Activated CD4-positive, alpha-beta T cell treated with anti-CD3 and anti-CD28 coated beads, Interleukin-2, amount 50 U/mL, for 24 hours (primary cell): ENCODE measurements at regions not wholly inside any gene's neighbourhood (a gene's known extent, or its start where the extent isn't known, plus 50 kb on each side); places are given as distances from the start of the nearest gene placed in this dataset.

ENCODE experiments used
- DNase-seq, 2 donors: peaks; one replicate each; pipeline ENCODE4 v3.0.0-alpha.2; 2020; ENCODE audit warnings: low read depth in 1 of 2, low spot score in 1 of 2

DNA sequence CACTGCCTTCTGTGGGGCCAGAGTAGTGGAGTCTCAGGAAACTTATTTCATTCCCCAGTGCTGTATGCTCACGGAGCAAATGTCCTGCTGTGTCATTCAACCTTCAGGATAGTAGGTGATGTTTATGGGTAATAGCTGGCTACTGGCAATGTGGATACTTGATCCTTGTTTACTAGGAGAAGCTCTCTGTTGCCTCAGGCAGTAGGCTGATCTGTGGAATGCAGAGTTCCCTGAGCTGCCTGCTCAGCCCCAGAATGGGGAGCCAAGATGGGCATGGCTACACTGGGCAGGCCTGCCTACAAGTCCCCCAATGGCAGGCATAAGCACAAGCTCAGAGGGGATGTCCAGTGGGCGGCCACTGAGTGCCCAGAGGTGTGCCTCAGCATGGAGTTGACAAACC, 323.1 kb upstream of the KCNN2 start:
- no peak for DNase-seq

DNA sequence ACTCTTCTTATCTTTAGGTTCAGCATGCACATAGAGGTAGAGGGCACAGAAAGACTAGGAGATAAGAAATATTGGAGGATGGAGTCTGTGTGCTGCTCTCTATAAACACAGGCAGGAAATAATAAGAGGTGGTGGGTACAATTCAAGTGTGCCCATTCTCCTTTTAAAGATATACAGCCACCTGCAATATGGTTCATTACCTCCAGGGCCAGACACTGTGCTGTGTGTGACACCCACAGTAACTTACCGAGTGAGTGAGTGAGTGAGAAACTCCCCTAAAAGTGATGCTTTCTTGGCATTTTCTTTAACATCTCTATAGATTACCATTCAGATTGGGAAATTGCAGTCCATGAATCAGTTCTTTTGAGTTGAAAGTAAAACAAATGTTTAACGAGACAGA, 311.8 kb upstream of the KCNN2 start:
- DNase-seq: no peak

DNA sequence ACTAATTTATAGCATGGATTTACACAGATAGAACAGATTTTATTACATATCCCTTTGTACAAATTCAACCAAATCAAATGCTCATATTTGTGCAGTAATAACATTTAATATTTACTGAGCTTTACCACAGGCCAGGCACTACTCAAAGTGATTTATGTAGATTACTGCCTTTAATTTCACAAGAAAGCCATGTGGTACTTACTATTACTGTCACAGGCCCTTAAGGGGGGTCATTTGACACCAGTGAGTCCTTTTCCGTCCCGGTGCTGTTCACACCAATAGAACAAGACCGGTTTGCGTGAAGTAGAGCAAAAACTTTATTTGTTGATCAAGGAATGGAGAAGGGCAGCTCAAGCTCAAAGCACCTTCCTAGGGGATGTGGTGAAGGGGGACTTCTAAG, 308.5 kb upstream of the KCNN2 start:
- no peak for DNase-seq

DNA sequence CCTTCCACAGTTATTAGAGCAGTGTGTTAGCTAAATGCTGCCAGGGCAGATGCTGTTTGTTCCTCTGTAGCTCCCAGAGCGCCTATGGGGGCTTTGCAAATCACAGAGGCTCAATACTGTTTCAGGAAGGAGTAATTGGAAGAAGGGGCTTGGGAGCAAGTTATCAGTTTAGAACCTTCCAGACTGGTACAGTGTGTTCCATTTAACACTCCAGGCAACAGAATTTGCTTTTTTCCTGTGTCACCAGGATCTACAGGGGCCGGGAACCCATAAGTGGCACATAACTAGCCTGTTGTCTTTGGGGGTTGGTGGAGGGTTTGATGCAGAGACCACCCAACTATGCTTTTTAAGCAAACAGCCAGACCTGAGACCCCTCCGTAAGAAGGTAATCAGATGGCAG, 307.3 kb upstream of the KCNN2 start:
- DNase-seq: no peak

DNA sequence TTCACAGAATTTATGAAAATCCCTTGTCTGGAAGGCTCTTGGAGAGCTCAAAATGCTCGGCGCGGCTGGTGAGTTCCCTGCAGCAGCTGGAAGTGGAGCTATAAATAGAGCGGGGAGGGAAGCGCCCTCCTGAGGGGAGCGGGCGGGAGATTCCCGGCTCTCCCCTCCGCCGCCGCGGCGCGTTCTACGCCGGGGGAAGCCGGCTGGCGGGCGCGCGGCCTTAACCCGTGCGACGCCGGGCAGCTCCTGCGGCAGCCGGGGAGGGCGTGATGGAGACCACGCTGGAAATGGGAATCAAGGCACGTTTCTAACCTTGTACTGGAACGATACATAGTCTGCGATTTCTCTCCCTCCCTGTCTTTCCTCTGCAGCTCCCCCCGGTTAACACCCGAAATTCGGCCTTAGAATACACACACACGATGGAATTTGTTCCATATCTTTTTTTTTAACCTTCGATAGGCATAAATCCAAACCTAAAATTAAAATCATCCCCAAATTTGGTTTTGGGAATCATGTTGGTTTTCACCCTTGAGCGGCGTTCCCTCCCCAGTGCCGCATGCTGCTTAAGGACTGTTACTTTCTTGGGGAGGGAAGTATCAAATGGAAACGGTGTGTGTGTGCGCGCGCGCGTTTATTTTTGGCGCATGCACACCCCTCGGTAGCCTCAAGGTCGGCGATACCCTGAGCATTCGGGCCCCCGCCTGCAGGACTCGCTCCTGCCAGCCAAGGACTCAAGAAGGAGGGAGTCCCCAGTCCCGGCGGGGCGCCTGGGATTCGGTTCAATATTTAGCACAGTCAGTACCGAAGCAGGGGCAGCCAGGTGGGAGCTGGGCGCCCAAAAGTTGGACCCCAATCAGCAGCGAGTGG, 306.3 kb upstream of the KCNN2 start:
- no peak for DNase-seq

DNA sequence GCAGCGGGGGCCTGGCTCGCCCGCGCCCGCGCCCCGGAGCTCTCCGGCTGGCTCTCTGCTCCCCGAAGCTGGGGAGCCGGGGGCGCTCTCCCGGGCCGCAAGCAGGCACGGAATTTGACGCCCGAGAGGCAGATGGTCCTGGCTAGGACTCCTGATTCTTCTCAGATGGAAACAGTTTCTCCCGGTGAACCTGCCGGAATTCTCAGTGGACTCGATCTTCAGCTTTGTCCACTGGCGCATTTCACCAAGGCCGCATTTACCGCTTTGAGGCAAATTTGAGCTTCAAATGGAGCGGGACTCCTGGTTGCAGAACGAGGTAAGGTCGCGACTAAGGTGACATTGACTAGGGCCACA, 305.7 kb upstream of the KCNN2 start:
- no peak for DNase-seq

DNA sequence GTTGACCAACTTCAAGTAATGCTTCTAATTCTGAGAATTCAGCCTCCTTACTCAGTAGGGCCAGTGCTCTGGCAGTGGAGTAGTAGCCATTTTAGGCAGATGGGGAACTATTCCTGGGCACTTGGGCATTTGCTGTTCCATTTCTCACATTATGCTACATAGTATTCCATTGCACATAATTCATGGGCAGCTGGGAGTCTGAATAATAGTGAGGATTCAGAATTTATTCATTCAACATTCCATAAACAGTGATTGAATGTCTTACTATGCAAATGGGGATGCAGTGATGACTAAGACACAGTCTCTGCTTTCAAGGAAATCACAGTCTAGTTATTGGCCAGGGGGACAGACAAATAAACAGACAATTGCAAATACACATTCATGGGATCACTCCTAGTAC, 301.0 kb upstream of the KCNN2 start:
- DNase-seq: no peak

DNA sequence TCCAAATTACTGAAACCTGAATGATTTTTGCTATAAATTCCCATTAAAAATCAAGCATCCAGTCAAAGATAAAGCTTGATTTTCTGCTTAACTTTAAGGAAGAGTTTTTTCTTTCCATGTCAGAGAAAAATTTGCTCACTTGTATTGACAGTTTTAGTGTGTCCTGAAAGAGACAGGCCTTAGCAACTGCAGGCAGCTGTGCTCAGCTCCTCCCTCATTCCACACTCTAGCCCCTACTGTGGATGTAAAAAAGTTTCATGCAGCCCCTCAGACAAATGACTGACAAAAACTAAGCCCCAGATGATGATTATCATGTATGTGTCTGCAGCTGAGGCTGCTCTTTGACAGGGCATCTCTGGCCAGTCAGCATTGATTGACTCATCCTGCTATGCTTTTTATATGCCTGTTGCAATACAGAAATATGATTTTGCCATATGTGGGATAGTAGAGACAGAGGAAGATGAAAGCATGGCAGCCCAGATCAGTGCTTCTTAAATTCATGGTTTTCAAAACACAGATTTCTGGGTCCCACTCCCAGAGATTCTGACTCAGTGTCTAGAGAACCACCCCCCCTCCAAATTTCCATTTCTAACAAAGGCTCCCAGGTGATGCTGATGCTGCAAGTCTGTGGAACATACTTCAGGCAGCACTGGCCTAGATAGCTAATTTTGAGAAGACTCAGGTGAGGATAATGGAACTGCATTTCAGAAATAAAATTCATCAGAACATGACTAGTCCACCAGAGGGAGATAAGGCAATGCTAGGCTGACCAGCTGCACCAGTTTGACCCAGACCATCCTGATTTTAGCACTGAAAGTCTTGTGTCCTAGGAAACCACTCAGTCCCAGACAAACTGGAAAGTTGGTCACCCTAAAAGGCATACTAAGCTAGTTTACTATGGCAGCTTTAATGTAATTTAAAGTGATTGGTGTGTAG, 298.7 kb upstream of the KCNN2 start:
- no peak for DNase-seq

DNA sequence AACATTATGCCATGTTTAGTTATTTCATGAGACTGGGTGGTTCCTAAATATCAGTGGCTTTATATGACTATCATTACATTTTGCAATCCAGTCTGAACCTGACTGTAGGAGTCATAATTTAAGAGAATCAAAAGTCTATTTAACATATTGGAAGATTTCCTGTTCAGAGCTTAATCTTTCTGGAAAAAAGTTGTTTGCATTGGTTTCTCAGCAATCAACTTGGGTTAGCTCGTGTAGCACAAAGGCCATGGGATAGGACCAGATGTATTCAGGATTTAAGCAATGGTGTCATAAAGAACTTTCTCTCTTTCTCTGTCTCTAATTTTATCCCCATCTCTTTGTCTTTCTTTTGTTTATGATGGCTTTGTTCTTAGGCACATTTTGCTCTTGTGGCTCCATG, 296.0 kb upstream of the KCNN2 start:
- no peak for DNase-seq

DNA sequence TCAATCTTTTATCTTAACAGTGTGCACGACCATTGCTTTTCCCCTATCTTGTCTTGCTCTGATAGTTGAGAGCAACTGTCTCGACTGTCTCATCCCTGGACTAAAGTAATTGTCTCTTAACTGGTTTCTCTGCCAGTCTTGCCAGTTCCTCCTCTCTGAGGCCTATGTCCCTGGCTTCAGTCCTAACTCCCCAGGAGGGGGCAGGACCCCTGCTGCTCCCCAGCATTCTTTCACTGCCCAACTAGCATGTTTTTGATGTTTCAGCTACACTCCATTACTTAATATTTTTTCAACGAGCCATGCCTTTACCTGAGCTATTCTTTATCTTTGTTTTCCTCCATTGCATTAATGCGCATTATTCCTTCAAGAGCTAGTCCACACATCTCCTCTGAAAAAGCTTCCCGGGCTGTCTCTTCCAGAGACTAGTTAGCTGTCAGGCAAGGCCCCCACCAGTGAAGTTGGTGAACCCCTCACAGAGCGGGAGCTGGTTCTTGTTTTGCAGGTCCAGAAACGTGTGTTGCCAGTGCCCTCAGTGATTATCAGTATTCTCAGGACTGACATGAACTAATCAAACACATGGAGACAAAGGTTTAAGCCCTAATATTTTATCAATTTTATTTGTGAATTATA, 291.7 kb upstream of the KCNN2 start:
- no peak for DNase-seq

DNA sequence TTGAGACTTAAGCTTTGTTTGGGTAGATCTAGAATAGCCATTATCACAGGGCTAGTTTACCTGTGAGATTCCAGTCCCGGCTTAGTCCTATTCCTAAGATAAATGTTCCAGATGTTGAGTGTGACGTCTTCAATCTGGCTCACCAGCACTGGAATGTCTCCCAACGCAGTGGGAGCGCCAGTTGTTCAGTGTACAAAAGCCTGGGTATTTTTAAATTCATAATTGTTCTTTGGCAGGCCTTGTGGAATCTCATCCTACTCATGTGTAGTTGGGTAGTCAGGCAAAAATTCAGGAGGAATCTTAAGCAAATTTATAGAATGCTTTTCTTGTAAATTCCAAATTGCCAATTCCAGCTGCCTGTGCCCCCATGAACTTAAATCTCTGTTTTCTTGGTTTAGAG, 272.6 kb upstream of the KCNN2 start:
- no peak for DNase-seq

DNA sequence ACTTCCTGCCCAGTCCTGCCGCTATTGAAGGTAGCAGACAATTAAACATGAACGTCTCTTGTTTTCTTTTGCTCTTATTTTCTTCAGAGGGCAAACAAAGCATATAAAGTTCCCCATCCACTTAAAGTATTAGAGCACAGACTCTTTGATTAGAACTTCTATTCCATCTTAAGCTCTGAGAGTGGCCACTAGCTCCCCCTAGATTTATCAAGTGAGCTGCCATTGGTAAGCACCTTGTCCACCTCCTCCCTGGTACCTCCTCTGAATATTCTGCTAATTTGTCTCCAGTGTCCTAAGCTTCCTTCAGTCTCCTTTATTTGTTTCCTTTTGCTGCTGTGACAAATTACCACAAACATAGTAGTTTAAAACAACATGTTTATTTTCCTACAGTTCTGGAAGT, 264.3 kb upstream of the KCNN2 start:
- DNase-seq: no peak

DNA sequence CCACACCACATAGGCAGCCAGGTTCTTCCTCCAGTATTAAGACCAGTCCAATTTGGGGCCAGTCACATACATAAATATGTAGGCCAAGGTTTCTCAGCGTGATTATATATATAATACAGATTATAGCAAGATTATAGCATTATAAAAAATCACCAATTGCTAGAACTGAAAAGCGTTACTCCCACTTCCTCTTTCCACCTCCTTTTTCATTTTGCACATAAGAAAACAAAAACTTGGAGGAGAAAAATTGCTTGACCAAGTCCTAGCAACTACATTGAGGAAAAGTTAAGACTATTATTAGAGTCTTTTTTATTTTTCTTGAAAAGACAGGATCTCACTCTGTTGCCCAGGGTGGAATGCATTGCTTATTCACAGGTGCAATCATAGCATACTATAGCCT, 262.7 kb upstream of the KCNN2 start:
- DNase-seq: no peak

DNA sequence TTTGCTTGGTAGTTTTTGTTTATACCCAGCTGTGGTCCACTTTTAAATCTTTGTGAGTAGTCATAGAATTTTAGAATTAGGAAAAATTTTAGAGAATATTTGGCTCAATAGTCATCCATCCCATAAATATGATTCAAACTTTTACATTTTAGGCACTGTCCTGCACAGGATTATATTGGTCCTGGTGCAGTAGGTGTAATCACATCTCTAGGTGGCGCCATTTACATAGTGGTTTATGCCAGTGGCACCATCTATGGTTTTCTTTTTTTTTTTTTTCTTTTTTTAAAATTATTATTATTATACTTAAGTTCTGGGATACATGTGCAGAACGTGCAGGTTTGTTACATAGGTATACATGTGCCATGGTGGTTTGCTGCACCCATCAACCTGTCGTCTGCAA, 260.7 kb upstream of the KCNN2 start:
- DNase-seq: no peak

DNA sequence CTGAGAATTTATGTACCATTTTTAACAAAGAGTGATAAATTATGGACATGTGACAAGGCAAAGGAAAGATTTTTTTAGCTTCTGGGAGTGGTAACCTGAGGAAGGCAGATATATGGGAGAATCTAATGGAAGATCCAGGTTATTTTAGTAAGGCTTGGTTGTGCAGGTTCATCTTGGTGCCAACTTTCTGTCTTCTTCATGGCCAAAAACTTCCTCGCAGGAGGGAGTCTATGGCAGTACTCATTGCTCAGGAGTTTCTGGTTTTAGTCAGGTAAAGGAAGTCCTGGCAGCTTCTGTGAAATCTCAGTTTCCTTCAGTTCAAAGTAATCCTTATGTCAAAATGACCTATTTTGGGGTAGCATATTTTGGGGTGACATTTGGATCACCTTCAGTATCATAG, 248.3 kb upstream of the KCNN2 start:
- no peak for DNase-seq

DNA sequence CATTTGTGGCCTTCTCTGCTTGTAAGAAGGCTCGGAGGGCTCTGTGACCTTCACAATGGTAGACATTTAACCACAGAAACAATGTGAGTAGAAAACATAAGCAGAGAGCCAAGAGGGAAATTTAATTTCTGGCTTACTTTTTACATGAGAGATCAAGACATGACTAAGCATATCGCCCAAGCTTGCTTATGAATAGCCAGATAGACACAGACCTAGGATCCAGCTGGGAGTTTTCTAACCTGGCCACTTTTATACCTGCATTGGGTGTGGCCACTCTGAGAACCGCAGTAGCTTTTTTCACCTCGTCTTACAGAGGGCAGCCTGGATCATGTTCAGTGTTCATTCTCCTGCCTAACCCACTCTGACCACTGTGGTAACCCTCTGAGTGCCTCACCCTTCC, 244.9 kb upstream of the KCNN2 start:
- no peak for DNase-seq

DNA sequence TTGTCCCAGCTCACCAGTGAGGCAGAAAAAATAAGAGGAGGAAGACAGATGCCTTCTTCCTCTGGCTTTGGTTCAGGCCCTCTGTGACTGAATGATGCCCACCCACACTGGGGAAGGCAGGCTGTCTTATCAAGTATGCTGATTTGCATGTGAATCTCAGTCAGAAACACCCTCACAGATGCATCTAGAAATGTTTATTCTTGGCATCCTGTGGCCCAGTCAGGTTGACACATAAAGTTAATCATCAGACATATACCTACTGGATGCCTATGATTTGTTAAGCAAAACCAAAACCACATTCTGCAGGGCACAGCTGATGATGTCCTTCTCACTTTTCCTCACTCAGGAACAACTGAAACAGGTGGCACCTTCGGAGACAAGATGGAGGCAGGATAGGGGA, 243.4 kb upstream of the KCNN2 start:
- no peak for DNase-seq

DNA sequence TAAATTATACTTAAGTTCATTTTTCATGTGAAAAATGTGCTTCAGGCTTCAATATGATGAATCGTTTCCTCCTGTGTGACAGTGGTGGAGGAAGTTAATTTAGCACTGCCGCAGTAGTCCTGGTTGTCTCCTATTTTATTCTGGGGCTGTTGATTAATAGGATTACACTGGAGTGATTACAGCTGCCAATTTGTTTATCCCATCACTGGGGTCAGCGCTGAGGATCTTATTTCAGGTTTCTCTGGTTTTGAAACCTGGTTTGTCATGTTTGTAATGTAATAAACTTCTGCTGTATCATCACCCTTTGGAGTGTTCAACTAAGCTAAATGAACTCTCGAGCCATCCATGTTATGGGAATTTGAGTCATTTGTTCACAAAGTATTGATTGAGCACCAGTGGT, 241.7 kb upstream of the KCNN2 start:
- DNase-seq: no peak

DNA sequence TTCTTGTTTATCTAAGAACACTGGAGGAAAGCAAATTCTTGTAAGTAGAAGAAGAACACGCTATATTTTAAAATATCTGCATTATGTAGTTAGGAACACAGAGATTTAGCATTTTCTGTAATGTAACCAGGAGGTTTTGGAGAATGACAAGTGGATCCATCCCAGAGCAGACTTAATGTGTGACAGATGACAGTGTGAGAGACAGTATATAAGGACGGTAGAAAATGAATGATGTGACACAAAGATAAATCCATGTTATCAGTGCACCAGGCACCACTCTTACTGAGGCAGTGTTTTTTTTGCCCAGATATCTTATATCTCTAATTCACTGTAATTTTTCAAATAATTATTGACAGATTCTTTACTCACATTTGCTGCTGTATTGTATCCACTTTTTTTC, 239.0 kb upstream of the KCNN2 start:
- no peak for DNase-seq

DNA sequence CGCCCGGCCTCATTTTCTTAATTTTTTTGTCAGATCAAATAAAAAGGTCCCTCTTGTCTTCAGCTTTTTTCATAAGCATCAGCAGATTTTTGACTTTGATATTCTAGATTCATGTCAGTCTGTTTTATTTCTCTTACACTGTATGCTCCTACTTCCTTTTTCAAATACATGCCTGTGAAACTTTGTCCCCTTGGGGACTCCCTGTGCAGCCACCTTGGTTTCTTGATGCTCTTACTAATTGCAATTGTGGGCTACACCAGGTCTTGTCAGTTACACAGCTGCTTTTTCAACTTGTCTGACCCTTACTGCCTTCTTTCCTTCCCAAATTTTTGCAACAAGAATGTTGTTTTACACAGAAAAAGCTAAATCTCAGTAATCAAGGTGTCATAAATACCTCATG, 238.2 kb upstream of the KCNN2 start:
- DNase-seq: no peak

DNA sequence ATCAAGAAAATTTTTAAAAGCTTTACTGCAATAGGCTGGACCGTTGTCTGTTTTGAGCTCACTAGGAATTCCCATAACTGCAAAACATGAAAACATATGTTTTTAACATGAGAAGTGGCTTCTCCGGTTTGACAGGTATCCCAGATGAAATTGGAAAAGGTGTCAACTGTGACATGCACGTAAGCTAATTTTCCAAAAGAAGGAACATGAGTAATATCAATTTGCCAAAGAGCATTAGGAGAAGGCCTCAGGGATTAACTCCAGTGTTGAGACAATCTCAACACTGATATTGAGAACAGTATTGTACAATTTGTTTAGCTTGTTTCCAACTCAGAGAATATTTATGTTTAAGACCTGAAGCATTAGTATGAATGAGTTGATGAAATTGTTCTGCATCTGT, 215.5 kb upstream of the KCNN2 start:
- no peak for DNase-seq

DNA sequence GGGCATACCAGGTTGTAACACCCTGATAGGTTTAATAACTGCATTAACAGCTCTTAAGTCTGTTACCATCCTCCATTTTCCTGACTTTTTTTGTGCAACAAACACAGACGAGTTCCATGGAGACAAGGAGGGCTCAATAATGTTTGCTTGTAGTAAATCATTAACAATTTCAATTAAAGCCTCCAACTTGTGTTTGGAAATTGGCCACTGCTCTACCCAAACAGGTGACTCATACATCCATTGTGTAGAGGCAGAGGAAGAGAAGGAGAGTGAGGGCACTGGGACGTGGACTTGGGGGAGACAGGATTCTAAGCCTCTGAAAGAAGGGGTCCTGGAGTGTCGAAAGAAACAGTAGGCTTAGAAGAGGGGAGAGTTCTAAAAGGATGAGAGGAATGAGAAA, 213.6 kb upstream of the KCNN2 start:
- DNase-seq: no peak
